Spinal cord (tissue), 9 donors: ENCODE measurements at regions not wholly inside any gene's neighbourhood (a gene's known extent, or its start where the extent isn't known, plus 50 kb on each side); places are given as distances from the start of the nearest gene placed in this dataset.
A peak's percentile ranks its signal among the peaks of the same experiment; 100 is the strongest.
"Not testable (repeated sequence)": the region's sequence is repeated elsewhere in the genome, so short reads cannot be mapped to it uniquely, and the experiment has no call there.

Experiments
- DNase-seq, 6 donors: peaks; one replicate each; pipeline versions ENCODE4 v3.0.0 to v3.0.0-alpha.2; 2013 to 2015; ENCODE audit warnings: low spot score in 6 of 6, low read depth in 4 of 6
- H3K27ac ChIP-seq: one replicate; pipeline ENCODE4 v1.5.1; 2013; ENCODE audit warnings: low read depth, low read length, control low read depth
- H3K27me3 ChIP-seq: one replicate; pipeline ENCODE4 v1.6.1; 2013; ENCODE audit warnings: low read length; ENCODE audit not compliant: control insufficient read depth, insufficient read depth
- H3K36me3 ChIP-seq: one replicate; pipeline ENCODE4 v1.6.1; 2013; ENCODE audit warnings: low read length; ENCODE audit not compliant: control insufficient read depth, insufficient read depth
- H3K4me1 ChIP-seq: one replicate; pipeline ENCODE4 v1.6.1; 2013; ENCODE audit warnings: low read length; ENCODE audit not compliant: control insufficient read depth, insufficient read depth
- H3K4me3 ChIP-seq: one replicate; pipeline ENCODE4 v1.5.1; 2013; ENCODE audit warnings: low read depth, low read length, control low read depth
- H3K9me3 ChIP-seq: one replicate; pipeline ENCODE4 v1.6.1; 2013; ENCODE audit warnings: low read length; ENCODE audit not compliant: control insufficient read depth, insufficient read depth
- WGBS: methylation state at CpG from one replicate; pipeline ENCODE4 v1.1.5; 2013; ENCODE audit warnings: missing lambda C conversion rate; ENCODE audit not compliant: insufficient coverage; 5-methylcytosine and 5-hydroxymethylcytosine counted together
- donor health status: healthy.

DNA sequence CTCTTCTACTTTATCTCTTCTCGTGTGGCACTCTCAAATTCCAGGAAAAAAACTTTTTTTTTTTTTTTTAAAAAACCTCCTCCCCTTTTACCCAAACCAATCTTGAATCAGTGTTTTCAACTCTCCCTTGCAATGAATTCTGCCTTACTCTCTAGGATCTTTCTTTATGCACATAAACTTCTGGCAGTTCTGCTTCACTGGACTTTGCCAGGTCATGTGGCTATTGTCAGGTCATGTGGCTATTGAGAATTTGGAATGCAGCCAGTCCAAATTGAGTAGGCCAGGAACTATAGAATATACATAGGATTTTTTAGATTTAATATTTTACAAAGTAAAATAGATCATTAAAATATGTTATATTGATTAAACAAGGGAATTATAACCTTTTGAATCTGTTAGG is 218.2 kb downstream of the TMTC3 start:
- DNase-seq: no peak
- Histone ChIP-seq H3K4me1 (no peaks in the 10 kb centered on the region), H3K27me3 (no peaks in the 10 kb centered on the region), H3K4me3 (no peak overlapping the region), H3K36me3 (no peaks in the 10 kb centered on the region), H3K27ac (no peak overlapping the region), H3K9me3 (no peaks in the 10 kb centered on the region)
- 44% methylated on average over 1 of the region's 1 CpG for WGBS

DNA sequence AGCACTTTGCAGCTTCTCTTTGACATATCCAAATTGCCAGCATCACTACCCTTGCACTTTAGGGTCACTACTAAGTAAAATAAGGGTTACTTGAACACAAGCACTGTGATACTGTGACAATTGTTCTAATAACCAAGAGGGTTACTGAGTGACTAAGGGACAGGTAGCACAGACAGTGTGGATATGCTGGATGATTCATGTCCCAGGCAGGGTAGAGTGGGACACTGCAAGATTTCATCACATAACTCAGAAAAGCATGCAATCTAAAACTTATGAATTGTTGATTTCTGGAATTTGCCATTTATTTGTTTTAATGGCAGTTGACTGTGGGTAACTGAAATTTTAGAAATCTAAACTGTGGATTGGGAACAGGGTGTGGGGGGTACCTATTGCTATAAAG is 218.8 kb downstream of the KITLG start:
- Histone ChIP-seq H3K27ac (no peak overlapping the region), H3K4me1 (no peaks in the 10 kb centered on the region), H3K36me3 (no peaks in the 10 kb centered on the region), H3K27me3 (no peaks in the 10 kb centered on the region), H3K9me3 (no peaks in the 10 kb centered on the region), H3K4me3 (no peak overlapping the region)
- DNase-seq: no peak

- no peak overlapping the region for H3K27ac ChIP-seq
- no peaks in the 10 kb centered on the region for H3K9me3 ChIP-seq
- no CpG with 5 or more reads among the region's 2 CpGs for WGBS
Observed at GRCh38 chr12:88362439-88362838, 217.8 kb downstream of the KITLG start.

GRCh38 chr12:88365403-88365802 is 214.9 kb downstream of the KITLG start:
- H3K4me1 ChIP-seq: no peaks in the 10 kb centered on the region
- no peaks in the 10 kb centered on the region for H3K27me3 ChIP-seq
- no peak for DNase-seq
- no peaks in the 10 kb centered on the region for H3K36me3 ChIP-seq
- H3K4me3 ChIP-seq: no peak overlapping the region
- WGBS: 93% methylated on average over 3 of the region's 3 CpGs
- H3K9me3 ChIP-seq: no peaks in the 10 kb centered on the region
- H3K27ac ChIP-seq: no peak overlapping the region

More at GRCh38 chr12:88362439-88362838, 217.8 kb downstream of the KITLG start:
- Histone ChIP-seq H3K36me3 (no peaks in the 10 kb centered on the region), H3K4me3 (no peak overlapping the region), H3K4me1 (no peaks in the 10 kb centered on the region), H3K27me3 (no peaks in the 10 kb centered on the region)
- DNase-seq: peak in 1 of 6 donors; percentile 8

GRCh38 chr12:88366101-88366500 is 214.2 kb downstream of the KITLG start:
- no peak for DNase-seq
- 90% methylated on average over 2 of the region's 4 CpGs for WGBS
- H3K4me3 ChIP-seq: no peak overlapping the region

GRCh38 chr12:88367231-88367630 is 213.0 kb downstream of the KITLG start:
- H3K27ac ChIP-seq: no peak overlapping the region
- no peaks in the 10 kb centered on the region for H3K9me3 ChIP-seq

More at GRCh38 chr12:88366101-88366500, 214.2 kb downstream of the KITLG start:
- no peaks in the 10 kb centered on the region for H3K9me3 ChIP-seq
- no peaks in the 10 kb centered on the region for H3K4me1 ChIP-seq
- no peaks in the 10 kb centered on the region for H3K27me3 ChIP-seq
- no peak overlapping the region for H3K27ac ChIP-seq
- no peaks in the 10 kb centered on the region for H3K36me3 ChIP-seq

GRCh38 chr12:88368077-88368476 is 212.2 kb downstream of the KITLG start:
- not testable (repeated sequence) for H3K27ac ChIP-seq, H3K9me3 ChIP-seq, DNase-seq, H3K36me3 ChIP-seq, H3K27me3 ChIP-seq, H3K4me1 ChIP-seq, H3K4me3 ChIP-seq
- 88% methylated on average over 5 of the region's 5 CpGs for WGBS

More at GRCh38 chr12:88367231-88367630, 213.0 kb downstream of the KITLG start:
- H3K4me3 ChIP-seq: no peak overlapping the region
- H3K36me3 ChIP-seq: no peaks in the 10 kb centered on the region
- H3K4me1 ChIP-seq: no peaks in the 10 kb centered on the region
- DNase-seq: no peak
- no peaks in the 10 kb centered on the region for H3K27me3 ChIP-seq

GRCh38 chr12:88371416-88372183 is 208.7 kb downstream of the KITLG start:
- Histone ChIP-seq H3K27me3 (no peaks in the 10 kb centered on the region), H3K4me3 (no peak overlapping the region), H3K9me3 (no peaks in the 10 kb centered on the region), H3K36me3 (no peaks in the 10 kb centered on the region), H3K27ac (no peak overlapping the region), H3K4me1 (no peaks in the 10 kb centered on the region)
- WGBS: 91% methylated on average over 7 of the region's 7 CpGs
- DNase-seq: no peak

GRCh38 chr12:88375306-88376305 is 204.7 kb downstream of the KITLG start:
- H3K36me3 ChIP-seq: no peaks in the 10 kb centered on the region
- 97% methylated on average over 3 of the region's 6 CpGs for WGBS
- no peak for DNase-seq
- H3K4me1 ChIP-seq: no peaks in the 10 kb centered on the region
- H3K27ac ChIP-seq: no peak overlapping the region
- no peak overlapping the region for H3K4me3 ChIP-seq
- no peaks in the 10 kb centered on the region for H3K27me3 ChIP-seq
- H3K9me3 ChIP-seq: no peaks in the 10 kb centered on the region
